HG03520 (cell line): ENCODE measurements at regions not wholly inside any gene's neighbourhood (a gene's known extent, or its start where the extent isn't known, plus 50 kb on each side); places are given as distances from the start of the nearest gene placed in this dataset.
"Not testable (repeated sequence)": the region's sequence is repeated elsewhere in the genome, so short reads cannot be mapped to it uniquely, and the experiment has no call there.

Source experiments
- ATAC-seq: cut with Tn5 transposase; IDR thresholded peaks from one replicate; pipeline ENCODE4 v1.9.1; 2021; ENCODE audit warnings: mild to moderate bottlenecking, moderate library complexity; ENCODE audit not compliant: unreplicated experiment

GRCh38 chr4:93888308-93888707 is 59.8 kb downstream of the ATOH1 start:
- ATAC-seq: no peak

DNA sequence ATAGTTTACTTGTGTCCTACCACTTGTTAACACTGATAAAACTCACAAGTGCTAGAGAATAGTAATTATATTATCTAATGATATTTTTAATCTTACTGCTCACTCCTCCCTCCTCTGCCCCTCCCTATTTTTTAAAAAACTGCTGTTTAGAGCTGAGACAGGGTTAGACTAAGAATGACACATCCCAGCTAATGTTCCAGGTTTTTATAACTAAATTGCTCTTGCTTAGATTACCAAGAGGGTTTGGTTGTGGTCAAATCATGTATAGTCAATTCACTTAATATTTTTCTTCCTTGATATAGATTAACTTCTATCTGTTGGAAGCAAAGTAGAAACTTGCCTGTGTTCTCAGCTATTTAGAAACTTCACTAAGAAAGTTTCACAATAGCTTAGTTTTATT is 60.2 kb downstream of the ATOH1 start:
- no peak for ATAC-seq

- no peak for ATAC-seq
Observed at GRCh38 chr4:93891244-93891643, 62.7 kb downstream of the ATOH1 start.

DNA sequence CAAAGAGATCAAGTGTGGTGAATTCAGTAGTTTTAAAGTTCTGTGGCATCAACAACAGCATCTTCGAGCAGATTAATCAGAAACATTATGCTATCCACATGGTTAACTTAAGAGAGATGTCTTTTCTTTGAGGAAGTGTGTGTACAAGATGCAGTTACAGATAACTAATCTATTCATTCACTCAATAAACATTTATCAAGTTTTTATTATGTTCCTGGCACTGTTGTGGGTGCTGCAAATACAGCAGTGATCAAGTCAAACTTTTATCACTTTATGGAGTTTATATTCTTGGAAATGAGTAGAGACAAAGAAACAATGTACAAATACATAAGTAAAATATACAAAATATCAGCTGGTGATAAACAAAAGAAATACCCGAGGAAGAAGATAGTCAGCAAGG is 66.4 kb downstream of the ATOH1 start:
- ATAC-seq: no peak

- no peak for ATAC-seq
Observed at GRCh38 chr4:93896516-93896915, 68.0 kb downstream of the ATOH1 start.

GRCh38 chr4:93897559-93897958 is 69.0 kb downstream of the ATOH1 start:
- peak; percentile 68 for ATAC-seq

GRCh38 chr4:93908778-93909177 is 80.2 kb downstream of the ATOH1 start:
- no peak for ATAC-seq

DNA sequence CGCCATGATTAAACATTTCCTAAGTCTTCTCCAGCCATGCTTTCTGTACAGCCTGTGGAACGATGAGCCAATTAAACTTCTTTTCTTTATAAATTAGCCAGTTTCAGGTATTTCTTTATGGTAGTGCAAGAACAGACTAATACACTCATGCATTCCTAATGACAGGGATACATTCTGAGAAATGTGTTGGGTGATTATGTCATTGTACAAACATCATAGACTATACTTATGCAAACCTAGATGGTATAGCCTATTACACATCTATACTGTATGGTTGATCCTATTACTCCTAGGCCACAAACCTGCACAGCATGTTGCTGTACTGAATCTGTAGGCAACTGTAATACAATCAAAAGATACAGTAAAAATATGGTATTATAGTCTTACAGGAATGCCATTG is 83.1 kb downstream of the ATOH1 start:
- ATAC-seq: no peak

- ATAC-seq: no peak
Observed at GRCh38 chr4:93912146-93912545, 83.6 kb downstream of the ATOH1 start.

DNA sequence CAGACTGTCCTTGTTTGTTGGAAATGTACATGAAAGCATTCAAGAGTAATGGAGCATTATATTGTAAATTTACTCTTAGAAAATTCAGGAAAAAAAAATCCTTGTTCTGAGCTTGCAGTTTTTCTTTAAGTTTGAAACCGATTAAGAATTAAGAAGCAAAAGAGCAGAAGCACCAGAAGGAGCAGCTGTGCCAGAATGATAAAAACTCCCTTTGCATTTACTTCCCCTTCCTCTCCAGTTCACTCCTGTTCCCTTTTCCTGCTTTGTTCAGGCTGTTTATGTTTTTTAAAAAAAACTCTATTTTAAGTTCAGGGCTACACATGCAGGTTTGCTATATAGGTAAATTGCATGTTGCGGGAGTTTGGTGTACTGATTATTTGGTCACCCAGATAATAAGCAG is 90.3 kb downstream of the ATOH1 start:
- ATAC-seq: no peak

GRCh38 chr4:93923570-93923969 is 95.0 kb downstream of the ATOH1 start:
- ATAC-seq: not testable (repeated sequence)

DNA sequence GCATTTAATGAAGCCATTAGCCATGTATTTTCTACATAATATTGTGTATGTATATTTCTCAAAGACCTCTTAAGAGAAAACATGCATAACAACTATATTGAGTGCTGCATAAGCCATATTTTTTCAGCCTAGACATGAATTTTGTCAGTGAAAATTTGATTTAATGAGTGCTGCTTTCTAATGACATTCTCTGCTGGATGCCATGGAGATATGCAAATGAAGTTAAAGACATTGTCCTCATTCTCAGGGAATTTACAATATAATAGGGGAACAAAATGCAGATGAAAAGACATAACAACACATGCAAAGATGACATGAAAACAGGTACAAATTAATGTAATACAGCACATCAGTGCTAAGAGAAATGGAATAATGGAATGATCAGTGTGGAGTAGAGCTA is 118.7 kb downstream of the ATOH1 start:
- ATAC-seq: no peak

DNA sequence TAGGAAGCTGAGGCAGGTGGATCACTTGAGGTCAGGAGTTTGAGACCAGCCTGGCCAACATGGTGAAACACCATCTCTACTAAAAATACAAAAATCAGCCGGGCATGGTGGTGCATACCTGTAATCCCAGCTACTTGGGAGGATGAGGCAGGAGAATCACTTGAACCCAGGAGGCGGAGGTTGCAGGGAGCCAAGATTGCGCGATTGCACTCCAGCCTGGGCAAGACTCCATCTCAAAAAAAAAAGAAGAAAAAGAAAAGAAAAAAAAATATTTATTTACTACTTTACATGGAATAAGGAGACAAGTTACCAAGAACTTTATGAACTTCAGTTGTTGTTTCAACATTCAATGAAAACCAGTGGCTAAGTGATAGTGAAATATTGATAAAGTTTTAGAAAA is 121.7 kb downstream of the ATOH1 start:
- not testable (repeated sequence) for ATAC-seq

- no peak for ATAC-seq
Observed at GRCh38 chr4:93957186-93957585, 128.6 kb downstream of the ATOH1 start.

DNA sequence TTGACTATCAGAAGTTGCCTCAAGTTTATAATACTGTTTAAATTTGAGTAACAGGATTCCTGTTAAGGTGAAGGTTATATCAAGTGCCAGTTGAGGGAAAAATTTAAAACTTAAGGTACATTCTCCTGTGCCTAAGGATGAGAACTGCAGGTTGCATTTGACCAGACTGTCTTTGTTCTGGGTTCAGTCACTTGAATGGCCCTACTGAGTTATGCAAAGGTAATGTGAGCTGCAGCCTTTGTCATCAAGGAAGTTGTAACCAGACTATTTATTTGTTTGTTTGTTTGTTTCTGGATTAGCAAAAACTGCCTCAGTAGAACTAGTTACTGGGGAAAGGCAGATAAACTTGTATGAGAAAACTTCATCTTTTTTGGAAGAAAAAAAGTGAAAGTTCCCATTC is 131.9 kb downstream of the ATOH1 start:
- no peak for ATAC-seq

DNA sequence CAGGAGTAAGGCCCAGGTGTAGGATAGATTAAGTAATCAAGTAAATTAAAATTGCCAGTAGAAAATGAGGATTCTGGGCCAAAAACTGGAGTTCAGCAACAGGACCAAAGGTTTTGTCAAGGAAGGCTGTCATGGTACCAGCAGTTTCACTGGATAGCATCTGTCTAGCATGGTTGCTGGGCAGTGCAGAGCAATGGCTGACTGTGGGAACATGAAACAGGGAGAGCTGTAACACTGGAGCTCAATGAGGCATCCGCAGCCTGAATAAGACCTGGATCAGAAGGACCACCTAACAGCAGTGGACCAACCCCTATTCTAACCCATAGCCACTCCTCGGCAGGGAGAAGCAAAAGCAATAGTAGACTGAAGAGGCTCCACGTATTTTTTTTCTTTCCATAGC is 132.4 kb downstream of the ATOH1 start:
- no peak for ATAC-seq

- no peak for ATAC-seq
Observed at GRCh38 chr4:93981594-93981993, 153.0 kb downstream of the ATOH1 start.

DNA sequence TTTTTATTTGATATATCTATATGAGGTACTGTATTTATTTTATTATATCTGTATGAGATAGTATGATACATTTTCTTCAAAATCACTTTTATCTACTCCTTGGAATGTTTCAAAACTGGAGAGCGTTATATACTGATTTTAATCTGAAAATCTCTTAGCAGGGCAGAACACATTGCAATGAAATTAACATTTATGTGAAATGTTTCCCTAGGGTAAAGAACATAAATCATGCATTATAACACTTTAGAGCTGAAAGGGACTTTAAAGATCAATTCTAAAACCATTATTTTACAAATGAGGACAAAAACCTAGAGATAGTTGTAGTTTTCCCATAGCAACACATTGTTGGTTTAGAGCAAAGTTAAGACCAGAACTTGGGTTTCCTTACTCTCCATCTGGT is 153.7 kb downstream of the ATOH1 start:
- no peak for ATAC-seq

GRCh38 chr4:93983140-93983539 is 154.6 kb downstream of the ATOH1 start:
- ATAC-seq: peak; percentile 98

DNA sequence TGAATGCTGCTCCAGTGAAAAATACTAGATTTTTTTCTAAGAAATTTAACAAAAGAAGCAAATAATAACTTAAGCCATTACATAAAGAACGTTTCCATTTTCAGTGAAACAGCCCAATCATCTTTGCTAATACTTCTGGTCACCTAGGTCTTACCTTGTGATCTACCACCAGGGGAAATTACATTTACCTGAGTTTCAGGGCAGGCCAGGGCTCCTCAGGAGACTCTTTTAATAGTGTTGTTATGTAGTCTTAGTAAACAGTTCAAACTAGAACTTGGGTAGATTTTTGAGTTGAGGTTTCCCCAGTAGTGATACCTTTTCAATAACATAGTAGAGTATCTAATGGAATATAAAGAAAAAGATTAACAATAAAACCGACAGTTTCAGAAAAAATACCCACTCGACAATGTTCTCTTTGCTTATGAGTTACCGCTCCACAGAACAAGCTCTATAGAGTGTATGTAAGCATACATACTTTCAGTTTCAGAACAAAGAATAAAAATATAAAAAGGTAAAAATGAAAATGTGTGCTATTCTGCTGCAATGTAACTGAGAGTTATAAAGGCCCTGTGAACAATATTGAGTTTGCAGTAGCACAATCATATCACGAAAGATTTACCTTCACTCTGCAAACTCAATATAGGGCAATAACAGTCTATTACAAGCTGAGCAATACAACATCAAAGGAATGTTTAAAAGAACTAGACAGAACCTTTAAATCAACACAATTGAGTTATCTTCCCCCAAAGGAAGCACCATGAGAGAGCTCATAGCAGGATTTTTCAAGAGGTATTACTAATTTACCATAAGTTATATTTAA is 165.8 kb downstream of the ATOH1 start:
- no peak for ATAC-seq

DNA sequence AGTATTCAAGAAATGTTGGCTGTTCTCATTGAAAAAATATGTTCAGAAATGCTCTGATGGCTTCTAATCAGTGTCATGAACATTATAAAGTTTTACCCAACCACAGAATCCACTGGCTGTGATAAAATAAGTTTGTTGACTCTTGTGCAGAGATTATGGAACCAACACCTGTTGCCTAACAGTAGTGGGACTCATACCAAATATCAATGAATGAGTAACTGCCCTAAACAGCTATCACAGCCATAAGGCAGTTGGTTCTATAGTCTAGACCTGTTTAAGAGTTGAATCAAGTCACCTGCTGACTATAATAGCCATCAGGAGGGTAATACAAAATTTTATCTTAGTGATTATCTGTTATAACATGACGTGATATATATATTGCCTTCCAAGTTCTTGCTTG is 168.3 kb downstream of the ATOH1 start:
- no peak for ATAC-seq

- no peak for ATAC-seq
Observed at GRCh38 chr4:94000559-94000958, 172.0 kb downstream of the ATOH1 start.

DNA sequence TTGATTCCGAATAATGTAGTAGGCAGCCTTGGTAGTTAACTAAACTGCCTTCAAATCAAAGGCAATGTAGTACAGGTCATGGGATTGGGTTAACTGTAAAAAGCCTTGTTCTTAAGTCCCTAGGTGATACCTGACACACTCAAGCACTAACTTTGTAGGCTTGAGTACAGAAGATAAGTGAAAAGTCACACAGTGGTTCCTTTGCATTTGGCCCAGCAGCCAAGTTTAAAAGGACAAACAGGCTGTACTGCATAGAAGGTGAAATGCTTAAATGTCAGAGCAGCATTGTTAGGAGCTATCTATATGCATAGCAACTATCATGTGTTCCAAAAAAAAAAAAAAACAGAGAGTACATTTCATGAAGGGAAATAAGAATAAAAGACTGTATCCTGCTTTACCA is 178.4 kb downstream of the ATOH1 start:
- ATAC-seq: no peak
